Esophagus squamous epithelium (tissue), 5 donors: ENCODE measurements at regions not wholly inside any gene's neighbourhood (a gene's known extent, or its start where the extent isn't known, plus 50 kb on each side); places are given as distances from the start of the nearest gene placed in this dataset.

ENCODE experiments used
- DNase-seq: peaks from one replicate; lab custom pipeline; 2025; lab: John Stamatoyannopoulos, UW
- H3K27ac ChIP-seq, 4 donors: fragments of 200-600 bp; sonication (generic); one replicate each; pipeline ENCODE4 v1.5.1; 2016 to 2019; ENCODE audit warnings: mild to moderate bottlenecking in 1 of 4
- H3K27me3 ChIP-seq, 4 donors: fragments of 200-600 bp; sonication (generic); 1 replicate in 3 of 4; 2 replicates in 1 of 4; pipeline versions ENCODE4 v1.5.1 to v1.6.0; 2017 to 2021; ENCODE audit warnings: antibody characterized with exemption in 1 of 4
- H3K36me3 ChIP-seq, 3 donors: fragments of 200-600 bp; sonication (generic); one replicate each; pipeline ENCODE4 v1.5.1; 2016 to 2019
- H3K4me1 ChIP-seq, 3 donors: fragments of 200-600 bp; sonication (generic); one replicate each; pipeline ENCODE4 v1.5.1; 2017 to 2019
- H3K4me3 ChIP-seq, 4 donors: fragments of 200-600 bp; sonication (generic); 1 replicate in 3 of 4; 2 replicates in 1 of 4; pipeline ENCODE4 v1.5.1; 2016 to 2019; ENCODE audit warnings: mild to moderate bottlenecking in 2 of 4, moderate library complexity in 1 of 4
- H3K9me3 ChIP-seq, 3 donors: fragments of 200-600 bp; sonication (generic); one replicate each; pipeline ENCODE4 v1.5.1; 2016 to 2019
- POLR2A ChIP-seq, 4 donors: fragments of 450-650 bp; IDR thresholded peaks; one replicate each; pipeline ENCODE4 v1.6.1; 2017; ENCODE audit warnings: antibody characterized with exemption in 4 of 4, mild to moderate bottlenecking in 4 of 4, moderate library complexity in 3 of 4
- WGBS, 2 donors: methylation state at CpG; one replicate each; pipeline ENCODE4 v1.1.5; 2018; 5-methylcytosine and 5-hydroxymethylcytosine counted together
- intact Hi-C: fragments of 100-400 bp; cut with DNase I; formaldehyde crosslinking; loops from one replicate; pipeline ENCODE4 v1.15.0; 2022
- TF ChIP-seq, protein P1 (sequence below), 6 experiments: fragments of 450-650 bp in 4 of 6; fragments of 200-600 bp in 2 of 6; sonication (generic) in 2 of 6; IDR thresholded peaks; one replicate each; pipeline ENCODE4 v1.5.1; 2016 to 2019; ENCODE audit warnings: antibody characterized with exemption in 6 of 6, mild to moderate bottlenecking in 4 of 6, moderate library complexity in 4 of 6
- donor health status: DM: yes; HTN: yes; CAD: no.

DNA sequence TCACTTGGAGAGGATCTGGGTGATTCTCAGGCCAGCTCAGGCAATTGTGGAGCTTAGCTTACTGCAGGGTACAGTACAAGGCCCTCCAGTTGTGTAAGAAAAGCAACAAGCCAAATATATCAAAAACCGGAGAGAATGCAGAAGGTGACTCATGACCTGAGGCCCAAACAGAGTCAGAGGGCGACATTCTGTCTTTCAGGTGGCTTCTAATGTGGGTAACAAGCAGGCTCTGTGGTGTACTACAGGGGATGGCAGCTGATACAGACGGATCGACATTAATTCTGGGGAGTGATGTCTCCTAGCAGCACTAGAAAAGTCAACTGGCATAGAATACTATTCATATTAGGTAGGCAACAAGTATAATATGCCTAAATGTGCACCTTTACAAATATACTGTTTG is 219.5 kb upstream of the SOX11 start:
- no peak for TF ChIP-seq POLR2A (IDR thresholded peaks at IDR 0.05)
- TF ChIP-seq, protein P1, sequence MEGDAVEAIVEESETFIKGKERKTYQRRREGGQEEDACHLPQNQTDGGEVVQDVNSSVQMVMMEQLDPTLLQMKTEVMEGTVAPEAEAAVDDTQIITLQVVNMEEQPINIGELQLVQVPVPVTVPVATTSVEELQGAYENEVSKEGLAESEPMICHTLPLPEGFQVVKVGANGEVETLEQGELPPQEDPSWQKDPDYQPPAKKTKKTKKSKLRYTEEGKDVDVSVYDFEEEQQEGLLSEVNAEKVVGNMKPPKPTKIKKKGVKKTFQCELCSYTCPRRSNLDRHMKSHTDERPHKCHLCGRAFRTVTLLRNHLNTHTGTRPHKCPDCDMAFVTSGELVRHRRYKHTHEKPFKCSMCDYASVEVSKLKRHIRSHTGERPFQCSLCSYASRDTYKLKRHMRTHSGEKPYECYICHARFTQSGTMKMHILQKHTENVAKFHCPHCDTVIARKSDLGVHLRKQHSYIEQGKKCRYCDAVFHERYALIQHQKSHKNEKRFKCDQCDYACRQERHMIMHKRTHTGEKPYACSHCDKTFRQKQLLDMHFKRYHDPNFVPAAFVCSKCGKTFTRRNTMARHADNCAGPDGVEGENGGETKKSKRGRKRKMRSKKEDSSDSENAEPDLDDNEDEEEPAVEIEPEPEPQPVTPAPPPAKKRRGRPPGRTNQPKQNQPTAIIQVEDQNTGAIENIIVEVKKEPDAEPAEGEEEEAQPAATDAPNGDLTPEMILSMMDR (IDR thresholded peaks at IDR 0.05) = no peak
- intact Hi-C loops = no loop called here
- 71 to 74% methylated on average over 4 of the region's 4 CpGs for WGBS, 2 donors

DNA sequence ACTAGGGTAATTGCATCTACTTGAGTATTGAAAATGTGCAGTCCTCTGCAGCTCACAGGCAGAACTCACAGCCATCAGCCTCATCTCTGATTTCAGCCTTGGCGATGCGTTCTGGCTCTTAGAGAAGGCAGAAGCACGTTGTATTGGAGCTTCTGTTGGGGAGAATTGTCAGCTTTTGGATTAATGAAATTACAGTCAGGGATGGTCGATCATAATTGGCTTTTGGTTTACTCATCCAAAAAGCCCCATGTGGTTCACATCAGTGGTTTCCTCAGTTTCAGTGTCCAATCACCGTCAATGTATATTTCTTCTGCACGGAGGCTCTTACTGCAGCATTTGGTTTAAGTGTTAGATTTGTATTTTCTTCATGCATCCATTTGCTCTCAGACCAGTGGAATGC is 218.5 kb upstream of the SOX11 start:
- intact Hi-C loops = no loop called here
- DNase-seq = no peak
- H3K27me3 ChIP-seq = no peaks in the 10 kb centered on the region

More for the DNA sequence above, 219.5 kb upstream of the SOX11 start:
- Histone ChIP-seq H3K27ac (no peak overlapping the region), H3K36me3 (no peaks in the 10 kb centered on the region), H3K9me3 (peaks cover 0 to 13% (median 0%) of the 10 kb centered on the region in 3 donors), H3K4me1 (no peaks in the 10 kb centered on the region), H3K27me3 (no peaks in the 10 kb centered on the region), H3K4me3 (no peak overlapping the region)
- no peak for DNase-seq

GRCh38 chr2:5474716-5475115 is 217.5 kb upstream of the SOX11 start:
- TF ChIP-seq, protein P1 (IDR thresholded peaks at IDR 0.05) = no peak
- no peak for TF ChIP-seq POLR2A (IDR thresholded peaks at IDR 0.05)
- peaks cover 0 to 13% (median 0%) of the 10 kb centered on the region in 3 donors for H3K9me3 ChIP-seq
- H3K27ac ChIP-seq = no peak overlapping the region
- intact Hi-C loops = no loop called here
- no peaks in the 10 kb centered on the region for H3K36me3 ChIP-seq
- no peak for DNase-seq
- H3K4me3 ChIP-seq = no peak overlapping the region
- H3K27me3 ChIP-seq = no peaks in the 10 kb centered on the region
- WGBS, 2 donors = 55 to 65% methylated on average over 6 to 7 of the region's 14 CpGs
- no peaks in the 10 kb centered on the region for H3K4me1 ChIP-seq

More for the DNA sequence above, 218.5 kb upstream of the SOX11 start:
- WGBS, 2 donors = 40 to 45% methylated on average over 6 of the region's 6 CpGs
- H3K4me1 ChIP-seq = no peaks in the 10 kb centered on the region
- peaks cover 0 to 13% (median 0%) of the 10 kb centered on the region in 3 donors for H3K9me3 ChIP-seq
- H3K4me3 ChIP-seq = no peak overlapping the region
- no peaks in the 10 kb centered on the region for H3K36me3 ChIP-seq
- no peak overlapping the region for H3K27ac ChIP-seq
- no peak for TF ChIP-seq POLR2A (IDR thresholded peaks at IDR 0.05)
- TF ChIP-seq, protein P1 (IDR thresholded peaks at IDR 0.05) = no peak

GRCh38 chr2:5479265-5479928 is 212.8 kb upstream of the SOX11 start:
- intact Hi-C loops = no loop called here
- no peak for TF ChIP-seq POLR2A (IDR thresholded peaks at IDR 0.05)
- TF ChIP-seq, protein P1 (IDR thresholded peaks at IDR 0.05) = no peak
- no peaks in the 10 kb centered on the region for H3K27me3 ChIP-seq
- peak overlapping the region in 1 of 4 donors; percentile 12 for H3K4me3 ChIP-seq
- no peak overlapping the region for H3K27ac ChIP-seq
- H3K36me3 ChIP-seq = no peaks in the 10 kb centered on the region
- WGBS, 2 donors = 45% methylated on average over 5 to 6 of the region's 7 CpGs
- no peaks in the 10 kb centered on the region for H3K4me1 ChIP-seq
- DNase-seq = no peak
- H3K9me3 ChIP-seq = peaks cover 0 to 13% (median 0%) of the 10 kb centered on the region in 3 donors

DNA sequence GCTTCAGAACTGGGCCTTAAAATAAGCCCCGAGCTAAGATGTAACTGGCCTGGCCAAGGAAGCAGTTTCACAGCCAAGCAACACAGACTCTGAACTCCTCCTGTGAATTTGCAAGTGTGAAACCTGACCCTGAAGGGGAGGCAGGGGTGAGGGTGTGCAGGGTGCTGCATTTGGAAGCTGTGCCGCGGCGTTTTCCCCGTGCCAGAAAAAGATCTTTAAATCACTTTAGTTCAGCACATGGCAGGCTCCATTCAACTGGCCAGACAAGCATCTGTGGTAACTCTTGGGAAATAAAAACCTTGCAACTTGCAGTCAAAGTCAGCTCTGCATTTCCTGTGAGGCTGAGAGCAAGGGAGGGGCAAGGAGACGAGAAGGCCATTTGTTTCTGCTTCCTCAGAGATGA is 209.3 kb upstream of the SOX11 start:
- no peak overlapping the region for H3K27ac ChIP-seq
- no peaks in the 10 kb centered on the region for H3K27me3 ChIP-seq
- intact Hi-C loops = no loop called here
- WGBS, 2 donors = 3 to 7% methylated on average over 6 of the region's 6 CpGs
- no peaks in the 10 kb centered on the region for H3K4me1 ChIP-seq
- no peak for TF ChIP-seq POLR2A (IDR thresholded peaks at IDR 0.05)
- TF ChIP-seq, protein P1 (IDR thresholded peaks at IDR 0.05) = no peak
- no peak overlapping the region for H3K4me3 ChIP-seq
- no peaks in the 10 kb centered on the region for H3K9me3 ChIP-seq
- H3K36me3 ChIP-seq = no peaks in the 10 kb centered on the region
- DNase-seq = no peak
